ENCODE measurements at regions not wholly inside any gene's neighbourhood (a gene's known extent, or its start where the extent isn't known, plus 50 kb on each side); places are given as distances from the start of the nearest gene placed in this dataset.

DNA sequence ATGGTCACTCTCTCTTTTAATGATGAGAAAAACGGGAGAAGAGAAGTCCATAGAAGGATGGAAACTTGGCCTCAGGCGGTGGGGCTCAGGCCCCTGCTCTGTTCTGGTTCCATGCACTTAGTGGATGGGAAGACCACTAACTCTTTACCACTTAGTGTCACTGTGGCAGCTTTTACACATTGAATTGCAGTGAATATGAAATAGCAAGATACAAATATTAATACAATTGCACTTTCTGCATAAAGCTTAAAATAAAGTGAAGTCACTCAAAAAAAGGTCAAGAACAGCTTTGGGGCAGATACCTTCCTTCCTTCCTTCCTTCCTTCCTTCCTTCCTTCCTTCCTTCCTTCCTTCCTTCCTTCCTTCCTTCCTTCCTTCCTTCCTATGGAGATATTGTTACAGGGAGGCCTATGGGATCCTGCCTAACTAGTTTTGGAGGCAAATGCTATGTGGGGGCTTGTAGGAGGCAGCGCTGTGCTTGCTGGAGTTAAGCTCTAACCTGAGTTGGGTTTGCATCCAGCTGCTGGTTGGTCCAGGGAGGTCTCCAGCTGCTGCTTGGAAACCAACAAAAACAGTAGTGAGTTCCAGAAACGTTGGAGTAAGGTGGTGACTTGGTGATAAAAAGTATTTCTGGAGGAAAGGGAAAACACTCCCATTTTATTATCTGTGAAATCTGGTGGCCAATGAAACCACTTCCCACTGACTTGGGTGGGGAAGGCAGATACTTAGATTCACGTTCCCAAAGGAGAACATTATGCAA, 62.3 kb upstream of the NKX2-2 start:
- H3K27me3 ChIP-seq (ENCODE audit: control insufficient read depth, insufficient read depth, low read length), result no peaks in the 10 kb centered on the region
- TF ChIP-seq, protein P1, sequence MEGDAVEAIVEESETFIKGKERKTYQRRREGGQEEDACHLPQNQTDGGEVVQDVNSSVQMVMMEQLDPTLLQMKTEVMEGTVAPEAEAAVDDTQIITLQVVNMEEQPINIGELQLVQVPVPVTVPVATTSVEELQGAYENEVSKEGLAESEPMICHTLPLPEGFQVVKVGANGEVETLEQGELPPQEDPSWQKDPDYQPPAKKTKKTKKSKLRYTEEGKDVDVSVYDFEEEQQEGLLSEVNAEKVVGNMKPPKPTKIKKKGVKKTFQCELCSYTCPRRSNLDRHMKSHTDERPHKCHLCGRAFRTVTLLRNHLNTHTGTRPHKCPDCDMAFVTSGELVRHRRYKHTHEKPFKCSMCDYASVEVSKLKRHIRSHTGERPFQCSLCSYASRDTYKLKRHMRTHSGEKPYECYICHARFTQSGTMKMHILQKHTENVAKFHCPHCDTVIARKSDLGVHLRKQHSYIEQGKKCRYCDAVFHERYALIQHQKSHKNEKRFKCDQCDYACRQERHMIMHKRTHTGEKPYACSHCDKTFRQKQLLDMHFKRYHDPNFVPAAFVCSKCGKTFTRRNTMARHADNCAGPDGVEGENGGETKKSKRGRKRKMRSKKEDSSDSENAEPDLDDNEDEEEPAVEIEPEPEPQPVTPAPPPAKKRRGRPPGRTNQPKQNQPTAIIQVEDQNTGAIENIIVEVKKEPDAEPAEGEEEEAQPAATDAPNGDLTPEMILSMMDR (IDR thresholded peaks at IDR 0.05), result no peak

DNA sequence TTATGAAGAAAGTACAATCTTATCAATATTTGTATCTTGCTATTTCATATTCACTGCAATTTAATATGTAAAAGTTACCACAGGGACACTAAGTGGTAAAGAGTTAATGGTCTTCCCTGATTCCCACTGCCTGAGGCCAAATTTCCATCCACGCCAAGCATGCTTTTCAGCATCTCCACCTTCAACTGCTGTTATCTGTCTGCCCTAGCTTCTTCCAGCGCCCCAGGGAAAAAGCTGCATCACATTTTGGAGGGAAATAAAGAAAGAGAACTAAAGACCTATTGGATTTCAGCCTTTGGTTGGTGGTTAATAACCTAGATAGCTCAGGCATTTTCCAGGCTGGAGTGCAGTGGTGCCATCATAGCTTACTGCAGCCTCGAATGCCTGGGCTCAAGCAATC, 61.3 kb upstream of the NKX2-2 start:
- H3K79me2 ChIP-seq, result no peaks in the 10 kb centered on the region
- no peak overlapping the region for H3K4me3 ChIP-seq (ENCODE audit: low read depth, low read length)
- no peaks in the 10 kb centered on the region for H3K27me3 ChIP-seq (ENCODE audit: control insufficient read depth, insufficient read depth, low read length)
- no peaks in the 10 kb centered on the region for H3K4me1 ChIP-seq
- no peak overlapping the region for H2AFZ ChIP-seq
- H3K27ac ChIP-seq, result no peak overlapping the region
- no peaks in the 10 kb centered on the region for H3K36me3 ChIP-seq (ENCODE audit: control insufficient read depth, insufficient read depth, low read length)
- H3K4me2 ChIP-seq (ENCODE audit: low read length), result no peak overlapping the region
- no peak overlapping the region for H3K9ac ChIP-seq
- TF ChIP-seq, protein P1 (IDR thresholded peaks at IDR 0.05), result no peak
- H3K9me3 ChIP-seq (ENCODE audit: control insufficient read depth, low read length), result no peaks in the 10 kb centered on the region

More for the DNA sequence above, 62.3 kb upstream of the NKX2-2 start:
- no peak overlapping the region for H3K27ac ChIP-seq
- no peaks in the 10 kb centered on the region for H3K9me3 ChIP-seq (ENCODE audit: control insufficient read depth, low read length)
- H3K79me2 ChIP-seq, result no peaks in the 10 kb centered on the region
- H3K36me3 ChIP-seq (ENCODE audit: control insufficient read depth, insufficient read depth, low read length), result no peaks in the 10 kb centered on the region
- no peak overlapping the region for H3K4me3 ChIP-seq (ENCODE audit: low read depth, low read length)
- H3K4me1 ChIP-seq, result no peaks in the 10 kb centered on the region
- H2AFZ ChIP-seq, result no peak overlapping the region
- H3K4me2 ChIP-seq (ENCODE audit: low read length), result no peak overlapping the region
- no peak overlapping the region for H3K9ac ChIP-seq

DNA sequence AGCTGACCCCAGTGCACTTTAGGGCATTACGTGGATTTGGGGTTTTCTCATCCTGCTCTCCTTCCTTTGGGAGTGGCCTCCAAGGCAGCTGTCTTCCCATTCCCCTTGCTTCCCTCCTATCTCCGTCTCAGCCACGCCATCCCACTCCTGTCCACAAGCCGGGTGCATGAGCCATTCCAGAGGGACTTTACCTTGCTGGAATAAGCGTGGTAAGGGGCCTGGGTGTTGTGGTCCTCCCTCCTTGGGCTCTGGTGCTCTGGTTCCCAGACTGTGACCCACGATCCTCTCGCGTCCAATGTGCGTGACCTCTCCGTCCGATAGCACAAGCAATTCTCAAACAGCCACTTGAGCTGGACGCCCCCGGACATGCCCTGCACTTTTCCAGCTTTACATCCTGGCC, 60.6 kb upstream of the NKX2-2 start:
- TF ChIP-seq, protein P1 (IDR thresholded peaks at IDR 0.05), result no peak
- H3K4me2 ChIP-seq (ENCODE audit: low read length), result no peak overlapping the region
- H3K9me3 ChIP-seq (ENCODE audit: control insufficient read depth, low read length), result no peaks in the 10 kb centered on the region

DNA sequence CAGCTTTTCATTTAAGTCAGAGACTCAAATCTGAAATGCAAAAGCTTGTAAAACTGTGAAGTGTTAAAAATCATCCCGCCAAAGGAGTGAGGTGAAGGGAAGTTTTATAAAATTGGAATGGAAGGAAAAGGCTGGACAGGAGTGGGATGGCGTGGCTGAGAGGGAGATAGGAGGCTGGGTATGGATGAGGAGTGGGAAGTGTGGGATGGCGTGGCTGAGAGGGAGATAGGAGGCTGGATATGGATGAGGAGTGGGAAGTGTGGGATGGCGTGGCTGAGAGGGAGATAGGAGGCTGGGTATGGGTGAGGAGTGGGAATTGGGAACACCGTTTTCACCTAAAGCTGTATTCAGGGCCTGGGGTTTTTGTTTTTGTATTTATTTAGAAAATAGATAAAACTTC, 59.4 kb upstream of the NKX2-2 start:
- TF ChIP-seq, protein P1 (IDR thresholded peaks at IDR 0.05), result no peak
- no peaks in the 10 kb centered on the region for H3K36me3 ChIP-seq (ENCODE audit: control insufficient read depth, insufficient read depth, low read length)
- no peak overlapping the region for H3K27ac ChIP-seq
- H3K27me3 ChIP-seq (ENCODE audit: control insufficient read depth, insufficient read depth, low read length), result no peaks in the 10 kb centered on the region
- H3K4me2 ChIP-seq (ENCODE audit: low read length), result no peak overlapping the region
- no peaks in the 10 kb centered on the region for H3K9me3 ChIP-seq (ENCODE audit: control insufficient read depth, low read length)
- H3K79me2 ChIP-seq, result no peaks in the 10 kb centered on the region
- no peak overlapping the region for H3K9ac ChIP-seq
- H2AFZ ChIP-seq, result no peak overlapping the region
- no peaks in the 10 kb centered on the region for H3K4me1 ChIP-seq
- no peak overlapping the region for H3K4me3 ChIP-seq (ENCODE audit: low read depth, low read length)

More for the DNA sequence above, 60.6 kb upstream of the NKX2-2 start:
- H2AFZ ChIP-seq, result no peak overlapping the region
- no peaks in the 10 kb centered on the region for H3K36me3 ChIP-seq (ENCODE audit: control insufficient read depth, insufficient read depth, low read length)
- no peak overlapping the region for H3K27ac ChIP-seq
- H3K4me1 ChIP-seq, result no peaks in the 10 kb centered on the region
- H3K4me3 ChIP-seq (ENCODE audit: low read depth, low read length), result no peak overlapping the region
- H3K9ac ChIP-seq, result no peak overlapping the region
- no peaks in the 10 kb centered on the region for H3K27me3 ChIP-seq (ENCODE audit: control insufficient read depth, insufficient read depth, low read length)
- no peaks in the 10 kb centered on the region for H3K79me2 ChIP-seq

Data from parathyroid adenoma (tissue), 2 donors.